ENCODE measurements at regions not wholly inside any gene's neighbourhood (a gene's known extent, or its start where the extent isn't known, plus 50 kb on each side); places are given as distances from the start of the nearest gene placed in this dataset.
"Not testable (repeated sequence)": the region's sequence is repeated elsewhere in the genome, so short reads cannot be mapped to it uniquely, and the experiment has no call there.

DNA sequence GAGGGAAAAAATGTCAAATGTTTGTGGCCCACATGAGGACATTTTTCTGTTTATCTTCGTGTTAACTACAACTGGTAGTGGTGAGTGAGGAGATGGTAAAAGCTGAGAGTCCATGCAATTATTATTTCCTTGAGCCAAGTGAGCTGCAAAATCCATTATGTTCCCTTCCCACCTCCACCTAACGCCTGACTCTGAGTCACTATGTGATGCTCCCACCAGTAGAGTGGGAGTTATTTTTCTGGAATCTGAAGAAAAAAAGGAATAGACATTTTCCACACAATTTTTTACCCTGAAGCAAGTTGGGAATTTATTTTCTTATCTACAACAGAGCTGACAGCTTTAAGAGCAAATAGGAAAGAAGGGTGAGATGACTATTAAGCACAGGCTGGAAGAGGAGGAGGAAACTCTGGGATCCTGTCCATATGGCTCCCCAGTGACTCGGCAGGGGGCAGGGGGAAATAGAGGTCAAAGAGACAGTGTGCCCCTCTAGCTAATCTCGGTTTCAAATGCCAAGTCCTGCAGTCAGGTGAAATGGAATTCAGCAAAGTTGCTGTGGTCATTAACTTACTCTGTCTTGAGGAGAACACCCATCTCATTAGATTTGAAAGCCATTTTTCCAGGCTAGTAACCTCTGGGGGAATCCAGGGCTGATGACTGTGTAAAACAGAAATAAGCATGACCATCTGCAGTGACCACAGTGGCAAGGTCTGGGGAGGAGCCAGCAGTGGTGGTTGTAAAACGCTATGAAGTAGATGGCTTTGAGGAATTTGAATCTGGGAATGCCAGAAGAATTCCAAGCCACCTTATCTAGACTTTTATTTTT lies 463.9 kb downstream of the STK39 start:
- intact Hi-C loops (cut with micrococcal nuclease; ENCODE audit: unreplicated experiment) (no loop called here), in situ Hi-C loops (cut with HindIII; ENCODE audit: low pct_unique_long_range_greater_than_20kb, low sequenced_read_pairs) (no loop called here)
- no TSS peak for BruUV-seq (replicated peaks)
- Histone ChIP-seq H3K27me3 (ENCODE audit: control insufficient read depth, insufficient read depth, low read length) (no peaks in the 10 kb centered on the region), H3K4me3 (ENCODE audit: low read depth in 2 of 2, low read length in 2 of 2) (no peak overlapping the region), H3K9me3 (ENCODE audit: control insufficient read depth, insufficient read depth, low read depth, low read length) (no peaks in the 10 kb centered on the region), H3K27ac (ENCODE audit: low read length) (no peak overlapping the region), H3K36me3 (ENCODE audit: control insufficient read depth, insufficient read depth, low read length) (no peaks in the 10 kb centered on the region), H3K4me1 (ENCODE audit: control insufficient read depth, insufficient read depth, low read length) (no peaks in the 10 kb centered on the region)
- no peak for TF ChIP-seq POLR2AphosphoS5 (IDR thresholded peaks at IDR 0.05; ENCODE audit: low read depth, low read length)
- no peak for TF ChIP-seq CTCF (IDR thresholded peaks at IDR 0.05)
- TF ChIP-seq TCF7L2 (IDR thresholded peaks at IDR 0.05; ENCODE audit: low read depth, low read length) = no peak
- TF ChIP-seq, protein P1, sequence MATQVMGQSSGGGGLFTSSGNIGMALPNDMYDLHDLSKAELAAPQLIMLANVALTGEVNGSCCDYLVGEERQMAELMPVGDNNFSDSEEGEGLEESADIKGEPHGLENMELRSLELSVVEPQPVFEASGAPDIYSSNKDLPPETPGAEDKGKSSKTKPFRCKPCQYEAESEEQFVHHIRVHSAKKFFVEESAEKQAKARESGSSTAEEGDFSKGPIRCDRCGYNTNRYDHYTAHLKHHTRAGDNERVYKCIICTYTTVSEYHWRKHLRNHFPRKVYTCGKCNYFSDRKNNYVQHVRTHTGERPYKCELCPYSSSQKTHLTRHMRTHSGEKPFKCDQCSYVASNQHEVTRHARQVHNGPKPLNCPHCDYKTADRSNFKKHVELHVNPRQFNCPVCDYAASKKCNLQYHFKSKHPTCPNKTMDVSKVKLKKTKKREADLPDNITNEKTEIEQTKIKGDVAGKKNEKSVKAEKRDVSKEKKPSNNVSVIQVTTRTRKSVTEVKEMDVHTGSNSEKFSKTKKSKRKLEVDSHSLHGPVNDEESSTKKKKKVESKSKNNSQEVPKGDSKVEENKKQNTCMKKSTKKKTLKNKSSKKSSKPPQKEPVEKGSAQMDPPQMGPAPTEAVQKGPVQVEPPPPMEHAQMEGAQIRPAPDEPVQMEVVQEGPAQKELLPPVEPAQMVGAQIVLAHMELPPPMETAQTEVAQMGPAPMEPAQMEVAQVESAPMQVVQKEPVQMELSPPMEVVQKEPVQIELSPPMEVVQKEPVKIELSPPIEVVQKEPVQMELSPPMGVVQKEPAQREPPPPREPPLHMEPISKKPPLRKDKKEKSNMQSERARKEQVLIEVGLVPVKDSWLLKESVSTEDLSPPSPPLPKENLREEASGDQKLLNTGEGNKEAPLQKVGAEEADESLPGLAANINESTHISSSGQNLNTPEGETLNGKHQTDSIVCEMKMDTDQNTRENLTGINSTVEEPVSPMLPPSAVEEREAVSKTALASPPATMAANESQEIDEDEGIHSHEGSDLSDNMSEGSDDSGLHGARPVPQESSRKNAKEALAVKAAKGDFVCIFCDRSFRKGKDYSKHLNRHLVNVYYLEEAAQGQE (IDR thresholded peaks at IDR 0.05; ENCODE audit: insufficient read depth in 1 of 2, low read depth in 2 of 2, low read length in 1 of 2) = no peak
- TF ChIP-seq SIN3A (IDR thresholded peaks at IDR 0.05; ENCODE audit: borderline replicate concordance, insufficient read depth, low read depth, low read length) = no peak
- ATAC-seq = no peak
- ChIA-PET POLR2A (no interaction called here), CTCF (no interaction called here)
- DNase-seq (ENCODE audit: low read depth, low spot score) = no peak

- ATAC-seq; BruUV-seq (replicated peaks); POLR2A ChIA-PET; H3K27me3 ChIP-seq (ENCODE audit: control insufficient read depth, insufficient read depth, low read length); H3K9me3 ChIP-seq (ENCODE audit: control insufficient read depth, insufficient read depth, low read depth, low read length); H3K4me1 ChIP-seq (ENCODE audit: control insufficient read depth, insufficient read depth, low read length); H3K4me3 ChIP-seq (ENCODE audit: low read depth in 2 of 2, low read length in 2 of 2); H3K36me3 ChIP-seq (ENCODE audit: control insufficient read depth, insufficient read depth, low read length); DNase-seq (ENCODE audit: low read depth, low spot score); CTCF ChIA-PET; H3K27ac ChIP-seq (ENCODE audit: low read length); in situ Hi-C loops (cut with HindIII; ENCODE audit: low pct_unique_long_range_greater_than_20kb, low sequenced_read_pairs); intact Hi-C loops (cut with micrococcal nuclease; ENCODE audit: unreplicated experiment): not testable (repeated sequence)
Measured at GRCh38 chr2:167781629-167782028, 465.8 kb downstream of the STK39 start.

DNA sequence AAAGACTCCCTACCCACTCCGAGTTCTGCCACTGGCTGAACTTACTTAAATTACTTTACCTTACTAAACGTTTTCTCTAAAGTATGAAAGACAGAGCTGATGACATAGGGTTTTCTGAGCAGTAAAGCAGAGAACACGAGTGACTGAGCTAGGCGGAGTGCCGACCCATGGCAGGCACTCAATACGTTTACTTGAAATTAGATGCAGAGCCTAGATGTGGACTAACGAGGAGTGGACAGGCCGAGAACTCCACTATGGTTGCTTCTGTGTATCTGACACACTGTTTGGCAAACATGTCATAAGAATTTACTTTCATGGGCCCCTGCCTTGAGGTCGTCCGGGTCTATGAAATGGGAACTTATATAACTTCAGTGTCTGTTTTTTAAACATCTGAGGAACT lies 471.0 kb downstream of the STK39 start:
- Histone ChIP-seq H3K27me3 (ENCODE audit: control insufficient read depth, insufficient read depth, low read length) (no peaks in the 10 kb centered on the region), H3K27ac (ENCODE audit: low read length) (no peak overlapping the region), H3K9me3 (ENCODE audit: control insufficient read depth, insufficient read depth, low read depth, low read length) (no peaks in the 10 kb centered on the region), H3K4me1 (ENCODE audit: control insufficient read depth, insufficient read depth, low read length) (no peaks in the 10 kb centered on the region), H3K4me3 (ENCODE audit: low read depth in 2 of 2, low read length in 2 of 2) (no peak overlapping the region), H3K36me3 (ENCODE audit: control insufficient read depth, insufficient read depth, low read length) (no peaks in the 10 kb centered on the region)
- no TSS peak for BruUV-seq (replicated peaks)
- ChIA-PET POLR2A (no interaction called here), CTCF (no interaction called here)
- in situ Hi-C loops (cut with HindIII; ENCODE audit: low pct_unique_long_range_greater_than_20kb, low sequenced_read_pairs) = no loop called here
- ATAC-seq = no peak
- no peak for TF ChIP-seq SIN3A (IDR thresholded peaks at IDR 0.05; ENCODE audit: borderline replicate concordance, insufficient read depth, low read depth, low read length)
- no peak for TF ChIP-seq CTCF (IDR thresholded peaks at IDR 0.05)
- TF ChIP-seq, protein P1 (IDR thresholded peaks at IDR 0.05; ENCODE audit: insufficient read depth in 1 of 2, low read depth in 2 of 2, low read length in 1 of 2) = no peak
- TF ChIP-seq POLR2AphosphoS5 (IDR thresholded peaks at IDR 0.05; ENCODE audit: low read depth, low read length) = no peak
- TF ChIP-seq TCF7L2 (IDR thresholded peaks at IDR 0.05; ENCODE audit: low read depth, low read length) = no peak
- no peak for DNase-seq (ENCODE audit: low read depth, low spot score)
- intact Hi-C loops (cut with micrococcal nuclease; ENCODE audit: unreplicated experiment) = no loop called here
